SK-N-SH (cell line): ENCODE measurements at regions not wholly inside any gene's neighbourhood (a gene's known extent, or its start where the extent isn't known, plus 50 kb on each side); places are given as distances from the start of the nearest gene placed in this dataset.

Experiments
- CTCF ChIA-PET: fragments of 300-600, 350-600 bp; formaldehyde crosslinking; extraction: SDS; loops from one replicate; lab custom pipeline; 2021; lab: Yijun Ruan, JAX
- POLR2A ChIA-PET: fragments of 350-600 bp; sonication (Branson Sonifier 250); formaldehyde crosslinking; extraction: SDS; loops from one replicate; lab custom pipeline; 2020; ENCODE audit warnings: antibody characterized with exemption, inconsistent platforms; lab: Yijun Ruan, JAX
- DNase-seq: peaks from one replicate; pipeline ENCODE4 v3.0.0; 2012
- H2AFZ ChIP-seq: fragments of 200-600 bp; sonication (generic); 2 replicates; pipeline ENCODE4 v1.8.1; 2016; ENCODE audit warnings: antibody characterized with exemption, mild to moderate bottlenecking, low read depth
- H3F3A ChIP-seq: fragments of 200-600 bp; sonication (generic); replicated peaks from 2 replicates; pipeline ENCODE3; 2016; ENCODE audit warnings: antibody characterized with exemption, mild to moderate bottlenecking; ENCODE audit not compliant: insufficient read depth
- H3K27ac ChIP-seq, 2 experiments: fragments of 200-500 bp in 1 of 2; fragments of 200-600 bp in 1 of 2; sonication (Bioruptor generic) in 1 of 2; sonication (generic), shearing (Covaris generic) in 1 of 2; 2 replicates each; pipeline versions ENCODE4 v1.5.1 to v1.6.1; 2014 to 2016; ENCODE audit warnings: low read depth in 2 of 2, inconsistent platforms in 1 of 2, low read length in 1 of 2, mild to moderate bottlenecking in 1 of 2, mixed read lengths in 1 of 2
- H3K27me3 ChIP-seq: fragments of 200-600 bp; sonication (generic), shearing (Covaris generic); 2 replicates; pipeline ENCODE4 v1.6.1; 2016; ENCODE audit warnings: mixed run types; ENCODE audit not compliant: insufficient read depth
- H3K36me3 ChIP-seq, 2 experiments: fragments of 200-500 bp in 1 of 2; fragments of 200-600 bp in 1 of 2; sonication (Bioruptor generic) in 1 of 2; sonication (generic) in 1 of 2; replicated peaks in 1 of 2; 2 replicates each; pipeline versions ENCODE3 to v1.5.1; 2014 to 2016; ENCODE audit warnings: low read length in 1 of 2, mild to moderate bottlenecking in 1 of 2; ENCODE audit not compliant: insufficient read depth in 2 of 2, control insufficient read depth in 1 of 2
- H3K4me1 ChIP-seq, 2 experiments: fragments of 200-500 bp in 1 of 2; fragments of 200-600 bp in 1 of 2; sonication (Bioruptor generic) in 1 of 2; sonication (generic), shearing (Covaris generic) in 1 of 2; 2 replicates each; pipeline versions ENCODE4 v1.5.1 to v1.6.1; 2014 to 2016; ENCODE audit warnings: low read depth in 1 of 2, low read length in 1 of 2, mixed run types in 1 of 2; ENCODE audit not compliant: insufficient read depth in 2 of 2, control insufficient read depth in 1 of 2
- H3K4me2 ChIP-seq: fragments of 200-600 bp; sonication (generic), shearing (Covaris generic); 2 replicates; pipeline ENCODE4 v1.6.1; 2017; ENCODE audit warnings: mixed run types
- H3K4me3 ChIP-seq, 2 experiments: fragments of 200-500 bp in 1 of 2; fragments of 200-600 bp in 1 of 2; sonication (Bioruptor generic) in 1 of 2; sonication (generic), shearing (Covaris generic) in 1 of 2; 2 replicates each; pipeline versions ENCODE4 v1.5.1 to v1.8.1; 2014 to 2016; ENCODE audit warnings: low read depth in 2 of 2, inconsistent platforms in 1 of 2, low read length in 1 of 2, mild to moderate bottlenecking in 1 of 2, mixed read lengths in 1 of 2, moderate library complexity in 1 of 2
- H3K79me2 ChIP-seq: fragments of 200-600 bp; sonication (generic); 2 replicates; pipeline ENCODE4 v1.8.1; 2017; ENCODE audit warnings: mild to moderate bottlenecking; ENCODE audit not compliant: insufficient read depth
- H3K9ac ChIP-seq: fragments of 200-600 bp; sonication (generic); 2 replicates; pipeline ENCODE4 v1.6.1; 2017; ENCODE audit warnings: mixed run types
- H3K9me2 ChIP-seq: fragments of 200-600 bp; sonication (generic); 2 replicates; pipeline ENCODE4 v1.6.1; 2017; ENCODE audit warnings: mixed run types
- H3K9me3 ChIP-seq: fragments of 200-600 bp; sonication (generic); 2 replicates; pipeline ENCODE4 v1.6.1; 2017; ENCODE audit warnings: mixed run types, mild to moderate bottlenecking, moderate library complexity
- H4K20me1 ChIP-seq: fragments of 200-600 bp; sonication (generic); 2 replicates; pipeline ENCODE4 v1.6.1; 2017; ENCODE audit warnings: mild to moderate bottlenecking, mixed run types; ENCODE audit not compliant: insufficient read depth
- CHD2 ChIP-seq: fragments of 150-350 bp; IDR thresholded peaks from 2 replicates; pipeline ENCODE4 v1.6.1; 2018; ENCODE audit warnings: low read length; ENCODE audit not compliant: partially characterized antibody
- CTCF ChIP-seq: fragments of 200-600 bp; sonication (generic); IDR thresholded peaks from 2 replicates; pipeline ENCODE4 v1.6.1; 2017; ENCODE audit warnings: antibody characterized with exemption, mild to moderate bottlenecking, moderate library complexity
- FOSL2 ChIP-seq: IDR thresholded peaks from 2 replicates; pipeline ENCODE4 v1.4.0; 2012; ENCODE audit warnings: low read depth, mild to moderate bottlenecking, moderate library complexity, borderline replicate concordance
- FOXM1 ChIP-seq: IDR thresholded peaks from 2 replicates; pipeline ENCODE4 v1.4.0; 2012; ENCODE audit warnings: low read depth, mild to moderate bottlenecking
- GABPA ChIP-seq: IDR thresholded peaks from 2 replicates; pipeline ENCODE4 v1.4.0; 2012; ENCODE audit warnings: low read depth, mild to moderate bottlenecking
- GATA2 ChIP-seq: sonication (generic); formaldehyde crosslinking; IDR thresholded peaks from 2 replicates; pipeline ENCODE4 v1.5.0; 2020; ENCODE audit warnings: mild to moderate bottlenecking, missing genetic modification reagents
- NFIC ChIP-seq: IDR thresholded peaks from 2 replicates; pipeline ENCODE4 v1.4.0; 2012; ENCODE audit warnings: borderline replicate concordance
- NRF1 ChIP-seq: IDR thresholded peaks from 2 replicates; pipeline ENCODE4 v1.6.1; 2012; ENCODE audit warnings: low read depth, mild to moderate bottlenecking, low read length
- PBX3 ChIP-seq: IDR thresholded peaks from 2 replicates; pipeline ENCODE4; 2012
- POLR2AphosphoS5 ChIP-seq: IDR thresholded peaks from 2 replicates; pipeline ENCODE4 v1.6.1; 2012; ENCODE audit warnings: low read depth, low read length
- RAD21 ChIP-seq: IDR thresholded peaks from 2 replicates; pipeline ENCODE4 v1.6.1; 2012; ENCODE audit warnings: mild to moderate bottlenecking, low read length
- RCOR1 ChIP-seq: fragments of 150-350 bp; IDR thresholded peaks from 2 replicates; pipeline ENCODE4 v1.6.1; 2017; ENCODE audit warnings: antibody characterized with exemption, low read length
- RXRA ChIP-seq: IDR thresholded peaks from 2 replicates; pipeline ENCODE4 v1.4.0; 2012; ENCODE audit warnings: low read depth, mild to moderate bottlenecking, borderline replicate concordance
- TAF1 ChIP-seq: IDR thresholded peaks from 2 replicates; pipeline ENCODE4 v1.6.1; 2012; ENCODE audit warnings: low read depth, mild to moderate bottlenecking, low read length, moderate library complexity, borderline replicate concordance
- TEAD4 ChIP-seq: IDR thresholded peaks from 2 replicates; pipeline ENCODE4 v1.4.0; 2012; ENCODE audit warnings: mild to moderate bottlenecking, borderline replicate concordance; ENCODE audit not compliant: insufficient read depth
- USF2 ChIP-seq: fragments of 150-350 bp; IDR thresholded peaks from 2 replicates; pipeline ENCODE4 v1.6.1; 2017; ENCODE audit warnings: antibody characterized with exemption, low read length, low read depth, borderline replicate concordance
- YY1 ChIP-seq: IDR thresholded peaks from 2 replicates; pipeline ENCODE4 v1.4.0; 2012; ENCODE audit warnings: low read depth, mild to moderate bottlenecking
- WGBS: methylation state at CpG from one replicate; pipeline ENCODE4 v1.1.6; 2017; ENCODE audit warnings: low lambda C conversion rate; 5-methylcytosine and 5-hydroxymethylcytosine counted together
- TF ChIP-seq, protein P1 (sequence below): fragments of 150-350 bp; IDR thresholded peaks from 2 replicates; pipeline ENCODE4 v1.6.1; 2016; ENCODE audit warnings: mild to moderate bottlenecking, low read depth, low read length

DNA sequence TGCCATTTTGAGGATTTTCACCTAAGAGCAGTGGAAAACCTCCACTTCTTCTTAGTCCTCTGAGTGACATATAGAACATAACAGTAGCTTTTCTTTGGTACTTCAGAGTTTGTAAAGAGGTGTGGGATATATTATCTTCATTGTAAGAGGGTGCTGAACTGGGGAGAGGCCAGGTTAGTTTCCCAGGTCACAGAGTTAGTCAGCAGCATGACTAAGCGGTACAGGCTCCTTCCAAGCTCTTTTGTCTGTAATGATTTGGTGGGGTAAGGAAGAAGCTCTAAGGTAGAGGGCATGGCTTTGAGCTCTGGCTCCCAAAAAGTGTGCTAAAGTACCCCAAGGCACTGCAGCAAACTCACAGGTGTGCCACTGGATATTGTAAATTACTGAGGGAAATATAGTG is 325.0 kb upstream of the PLXNA2 start:
- Histone ChIP-seq H3K4me2 (no peak overlapping the region), H4K20me1 (no peaks in the 10 kb centered on the region), H3K9ac (no peak overlapping the region), H3K79me2 (no peaks in the 10 kb centered on the region), H3K27ac (no peak overlapping the region), H3K4me3 (no peak overlapping the region), H2AFZ (no peak overlapping the region), H3K9me3 (no peaks in the 10 kb centered on the region)
- ChIA-PET POLR2A (no interaction called here), CTCF (no interaction called here)
- 50% methylated on average over 1 of the region's 1 CpG for WGBS
- no peak for TF ChIP-seq CTCF
- TF ChIP-seq, all 33 proteins: peak for 0
- no peaks in the 10 kb centered on the region for H3F3A ChIP-seq
- H3K9me2 ChIP-seq = no peaks in the 10 kb centered on the region
- DNase-seq = no peak
- no peaks in the 10 kb centered on the region for H3K36me3 ChIP-seq
- no peaks in the 10 kb centered on the region for H3K4me1 ChIP-seq
- 0 out of 2 replicates have a peak, but pooled peaks cover 4% of the 10 kb centered on the region for H3K27me3 ChIP-seq

- no peaks in the 10 kb centered on the region for H3K36me3 ChIP-seq
- TF ChIP-seq RAD21 (no peak), RCOR1 (no peak), NRF1 (no peak), FOXM1 (no peak), CHD2 (no peak)
- ChIA-PET POLR2A (no interaction called here), CTCF (interaction anchor here (0.8 kb wide), 1 partner anchor 21 kb away, joined by 3 read pairs; no protein-coding TSS in a partner anchor)
- 76% methylated on average over 4 of the region's 5 CpGs for WGBS
- no peaks in the 10 kb centered on the region for H4K20me1 ChIP-seq
- H3K27ac ChIP-seq = no peak overlapping the region
- H3F3A ChIP-seq = no peaks in the 10 kb centered on the region
- H3K4me2 ChIP-seq = no peak overlapping the region
- no peak overlapping the region for H3K9ac ChIP-seq
- no peak overlapping the region for H2AFZ ChIP-seq
- no peak for DNase-seq
- H3K4me1 ChIP-seq = no peaks in the 10 kb centered on the region
- H3K79me2 ChIP-seq = no peaks in the 10 kb centered on the region
- H3K4me3 ChIP-seq = no peak overlapping the region
- H3K27me3 ChIP-seq = 0 out of 2 replicates have a peak, but pooled peaks cover 4% of the 10 kb centered on the region
- H3K9me3 ChIP-seq = no peaks in the 10 kb centered on the region
- no peaks in the 10 kb centered on the region for H3K9me2 ChIP-seq
Measured at GRCh38 chr1:208570362-208570761, 326.2 kb upstream of the PLXNA2 start.

GRCh38 chr1:208576425-208576824 is 332.2 kb upstream of the PLXNA2 start:
- no peak overlapping the region for H3K4me3 ChIP-seq
- WGBS = 45% methylated on average over 4 of the region's 4 CpGs
- no peaks in the 10 kb centered on the region for H3K9me2 ChIP-seq
- no peak for DNase-seq
- no peaks in the 10 kb centered on the region for H3F3A ChIP-seq
- no peak overlapping the region for H2AFZ ChIP-seq
- H3K27ac ChIP-seq = no peak overlapping the region
- H3K4me2 ChIP-seq = no peak overlapping the region
- ChIA-PET CTCF (interaction anchor here (2.0 kb wide), 1 partner anchor 18 kb away, joined by 4 read pairs; no protein-coding TSS in a partner anchor), POLR2A (no interaction called here)
- H3K79me2 ChIP-seq = no peaks in the 10 kb centered on the region
- no peaks in the 10 kb centered on the region for H3K27me3 ChIP-seq
- H3K9ac ChIP-seq = no peak overlapping the region
- no peaks in the 10 kb centered on the region for H4K20me1 ChIP-seq
- no peaks in the 10 kb centered on the region for H3K9me3 ChIP-seq
- H3K36me3 ChIP-seq = no peaks in the 10 kb centered on the region
- peaks cover 0 to 10% of the 10 kb centered on the region in 2 experiments; a peak in 2 of 4 replicates for H3K4me1 ChIP-seq
- TF ChIP-seq TAF1 (no peak), CHD2 (no peak), POLR2AphosphoS5 (no peak), GATA2 (no peak), FOSL2 (no peak), RXRA (no peak), YY1 (no peak), USF2 (no peak), GABPA (no peak), PBX3 (no peak), TEAD4 (no peak), NFIC (no peak)
- TF ChIP-seq, protein P1, sequence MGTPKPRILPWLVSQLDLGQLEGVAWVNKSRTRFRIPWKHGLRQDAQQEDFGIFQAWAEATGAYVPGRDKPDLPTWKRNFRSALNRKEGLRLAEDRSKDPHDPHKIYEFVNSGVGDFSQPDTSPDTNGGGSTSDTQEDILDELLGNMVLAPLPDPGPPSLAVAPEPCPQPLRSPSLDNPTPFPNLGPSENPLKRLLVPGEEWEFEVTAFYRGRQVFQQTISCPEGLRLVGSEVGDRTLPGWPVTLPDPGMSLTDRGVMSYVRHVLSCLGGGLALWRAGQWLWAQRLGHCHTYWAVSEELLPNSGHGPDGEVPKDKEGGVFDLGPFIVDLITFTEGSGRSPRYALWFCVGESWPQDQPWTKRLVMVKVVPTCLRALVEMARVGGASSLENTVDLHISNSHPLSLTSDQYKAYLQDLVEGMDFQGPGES = no peak
